GM18526 (cell line): ENCODE measurements at regions not wholly inside any gene's neighbourhood (a gene's known extent, or its start where the extent isn't known, plus 50 kb on each side); places are given as distances from the start of the nearest gene placed in this dataset.

Experiments
- POLR2A ChIP-seq: IDR thresholded peaks from 3 replicates; pipeline ENCODE4 v1.6.1; 2011; ENCODE audit not compliant: insufficient read length; ENCODE audit errors: extremely low read depth

- no peak for TF ChIP-seq POLR2A
Measured at GRCh38 chr22:48069256-48069655, 1306.8 kb downstream of the TBC1D22A start.

DNA sequence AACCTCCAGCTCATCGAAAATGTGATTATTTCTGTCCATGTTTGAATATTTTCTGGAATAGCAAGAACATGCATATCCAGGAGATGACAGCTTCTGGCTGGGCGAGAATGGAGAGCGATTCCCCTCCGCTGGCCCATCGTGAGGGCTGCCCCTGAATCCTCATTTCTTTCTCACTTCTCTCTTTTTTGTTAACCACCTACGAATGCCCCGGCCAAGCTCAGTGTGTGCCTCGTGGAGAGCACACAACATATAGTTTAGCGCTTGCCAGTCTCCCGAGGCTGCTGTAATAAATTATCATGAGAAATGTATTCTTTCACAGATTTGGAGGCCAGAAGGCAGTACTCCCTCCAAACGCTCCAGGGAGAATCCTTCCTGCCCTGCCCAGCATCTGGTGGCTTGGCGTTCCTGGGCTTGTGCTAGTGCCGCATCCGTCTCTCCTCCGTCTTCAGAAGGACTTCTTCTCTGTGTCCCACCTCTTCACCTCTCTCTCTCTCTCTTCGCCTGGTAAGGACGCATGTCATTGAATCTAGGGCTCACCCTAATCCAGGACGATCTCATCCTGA lies 1306.0 kb downstream of the TBC1D22A start:
- no peak for TF ChIP-seq POLR2A

GRCh38 chr22:48065892-48066291 lies 1303.4 kb downstream of the TBC1D22A start:
- no peak for TF ChIP-seq POLR2A

DNA sequence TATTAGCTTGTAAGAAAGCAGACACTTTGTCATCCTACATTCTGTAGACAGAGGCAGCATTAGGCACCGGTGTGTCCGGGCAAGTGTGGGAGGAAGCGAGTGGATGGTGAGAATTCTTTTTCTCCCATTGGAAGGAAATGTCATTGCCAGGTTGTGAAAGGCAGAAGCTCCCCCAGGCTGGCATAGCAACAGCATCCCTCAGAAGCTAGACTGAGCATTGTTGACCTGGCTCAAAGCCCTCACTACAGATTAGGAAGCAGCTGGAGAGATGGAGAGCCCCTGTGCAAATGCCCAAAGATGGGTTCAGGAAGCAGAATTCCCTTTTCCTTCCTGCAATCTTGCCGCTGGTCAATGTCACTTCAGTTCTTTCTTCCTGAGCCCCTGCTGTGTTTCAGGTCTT lies 1299.3 kb downstream of the TBC1D22A start:
- no peak for TF ChIP-seq POLR2A

- no peak for TF ChIP-seq POLR2A
Measured at GRCh38 chr22:48060266-48060665, 1297.8 kb downstream of the TBC1D22A start.

GRCh38 chr22:48057116-48057835 lies 1294.8 kb downstream of the TBC1D22A start:
- TF ChIP-seq POLR2A = no peak

- no peak for TF ChIP-seq POLR2A
Measured at GRCh38 chr22:48055827-48056226, 1293.4 kb downstream of the TBC1D22A start.

GRCh38 chr22:48055185-48055584 lies 1292.7 kb downstream of the TBC1D22A start:
- no peak for TF ChIP-seq POLR2A

DNA sequence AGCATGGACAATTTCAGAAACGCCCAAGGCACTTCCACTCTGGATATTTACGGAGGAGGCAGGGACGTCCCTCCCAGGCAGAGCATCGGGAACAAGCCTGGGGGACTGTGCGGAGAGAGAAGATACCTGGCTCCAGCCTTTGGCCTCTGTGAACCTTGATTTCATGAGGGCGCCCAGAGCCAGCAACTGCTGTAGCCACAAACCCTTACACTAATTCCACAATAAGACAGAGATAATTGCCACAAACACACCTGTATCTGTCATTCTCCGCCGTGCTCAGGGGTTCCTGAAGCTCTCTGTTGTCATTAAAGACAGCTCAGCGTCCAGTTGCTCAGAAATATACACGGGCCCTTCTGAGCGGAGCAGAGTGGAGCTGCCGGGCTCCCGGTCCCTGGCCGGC lies 1292.1 kb downstream of the TBC1D22A start:
- no peak for TF ChIP-seq POLR2A

DNA sequence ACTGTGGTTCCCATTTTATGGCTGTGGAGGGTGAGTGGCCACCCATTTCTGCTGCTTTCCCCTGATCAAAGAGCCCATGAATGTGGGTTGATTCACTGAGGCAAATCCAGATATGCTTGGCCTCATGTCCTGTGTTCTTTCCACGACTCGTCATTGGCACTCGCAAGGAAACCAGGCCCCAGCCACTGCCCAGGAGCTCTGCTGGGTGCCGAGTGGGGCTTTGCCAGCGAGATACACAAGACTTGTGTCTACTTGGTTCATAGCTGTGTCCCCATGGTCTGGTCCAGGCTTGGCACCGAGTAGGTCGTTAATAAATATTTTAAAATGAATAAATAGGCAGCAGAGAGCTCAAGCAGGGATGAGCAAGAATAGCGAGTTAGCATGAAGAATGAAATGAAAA lies 1291.5 kb downstream of the TBC1D22A start:
- no peak for TF ChIP-seq POLR2A

GRCh38 chr22:48053486-48053885 lies 1291.0 kb downstream of the TBC1D22A start:
- no peak for TF ChIP-seq POLR2A

DNA sequence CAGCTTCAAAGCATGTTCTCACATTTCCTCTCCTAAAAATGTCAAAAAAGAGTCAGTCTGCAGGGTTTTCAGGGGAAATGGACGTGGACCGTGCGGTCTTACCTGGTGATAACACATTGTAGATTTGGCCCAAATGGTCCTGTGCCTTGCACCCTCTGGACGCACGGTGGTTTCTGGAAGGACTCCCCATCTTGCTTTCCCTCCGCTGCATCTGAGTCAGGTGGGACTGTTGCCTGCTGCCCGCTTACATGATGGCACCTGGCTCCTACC lies 1290.1 kb downstream of the TBC1D22A start:
- no peak for TF ChIP-seq POLR2A

- TF ChIP-seq POLR2A = no peak
Measured at GRCh38 chr22:48051796-48052620, 1289.6 kb downstream of the TBC1D22A start.

DNA sequence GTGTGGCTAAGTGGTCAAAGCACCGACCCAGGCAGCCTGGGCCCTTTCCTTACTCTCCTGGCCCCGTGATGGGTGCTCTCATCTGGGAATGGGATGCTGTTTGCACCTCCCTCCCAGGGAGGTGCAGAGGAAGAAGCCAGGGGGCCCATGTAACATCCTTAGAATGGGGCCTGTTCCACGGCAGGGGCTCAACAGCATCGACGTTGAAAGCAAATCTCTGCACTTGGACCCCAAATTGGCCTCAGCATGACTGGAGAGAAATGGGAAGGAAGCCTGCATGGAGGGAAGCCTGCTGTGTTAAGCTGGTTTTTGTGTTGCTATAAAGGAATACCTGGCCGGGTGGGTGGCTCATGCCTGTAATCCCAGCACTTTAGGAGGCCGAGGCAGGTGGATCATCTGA lies 1288.4 kb downstream of the TBC1D22A start:
- no peak for TF ChIP-seq POLR2A

- no peak for TF ChIP-seq POLR2A
Measured at GRCh38 chr22:48049116-48049515, 1286.7 kb downstream of the TBC1D22A start.

DNA sequence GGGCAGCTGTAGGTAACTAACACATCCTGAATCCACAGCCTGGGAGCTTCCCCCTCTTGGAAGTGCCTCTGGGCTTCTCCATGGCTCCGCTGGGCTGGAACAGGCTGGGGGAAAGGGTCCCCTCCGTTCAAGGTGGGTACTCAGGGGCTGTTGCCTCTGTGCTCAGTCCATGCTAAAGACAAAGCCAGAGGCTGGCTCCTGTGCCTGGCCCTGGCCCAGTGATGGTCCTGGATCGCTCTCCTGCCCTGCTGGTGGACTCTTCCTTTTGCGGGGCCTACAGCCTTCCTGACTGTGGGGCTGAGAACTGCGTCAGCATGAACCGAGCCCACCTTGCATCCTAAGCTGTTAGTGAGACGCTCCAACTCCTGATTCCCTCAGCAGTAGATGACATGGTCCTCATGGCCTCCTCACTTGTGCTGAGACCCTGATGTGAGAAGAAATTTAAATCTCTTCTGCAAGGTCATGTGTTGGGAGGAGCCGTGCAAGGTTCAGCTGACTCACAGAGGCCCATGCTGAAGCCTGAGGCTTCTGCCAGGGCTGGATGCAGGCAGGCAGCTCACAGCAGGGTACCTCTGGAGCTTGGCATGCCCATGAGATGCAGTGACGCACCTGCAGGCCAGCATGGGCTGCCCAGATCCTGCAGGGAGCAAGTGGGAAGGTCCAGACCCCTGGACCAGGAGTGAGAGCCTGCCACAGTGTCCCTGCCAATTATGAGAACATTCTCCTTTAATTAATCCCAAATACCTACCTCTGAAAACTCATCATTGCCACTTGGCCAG lies 1285.5 kb downstream of the TBC1D22A start:
- TF ChIP-seq POLR2A = no peak
